ENCODE measurements at regions not wholly inside any gene's neighbourhood (a gene's known extent, or its start where the extent isn't known, plus 50 kb on each side); places are given as distances from the start of the nearest gene placed in this dataset.
"Not testable (repeated sequence)": the region's sequence is repeated elsewhere in the genome, so short reads cannot be mapped to it uniquely, and the experiment has no call there.

DNA sequence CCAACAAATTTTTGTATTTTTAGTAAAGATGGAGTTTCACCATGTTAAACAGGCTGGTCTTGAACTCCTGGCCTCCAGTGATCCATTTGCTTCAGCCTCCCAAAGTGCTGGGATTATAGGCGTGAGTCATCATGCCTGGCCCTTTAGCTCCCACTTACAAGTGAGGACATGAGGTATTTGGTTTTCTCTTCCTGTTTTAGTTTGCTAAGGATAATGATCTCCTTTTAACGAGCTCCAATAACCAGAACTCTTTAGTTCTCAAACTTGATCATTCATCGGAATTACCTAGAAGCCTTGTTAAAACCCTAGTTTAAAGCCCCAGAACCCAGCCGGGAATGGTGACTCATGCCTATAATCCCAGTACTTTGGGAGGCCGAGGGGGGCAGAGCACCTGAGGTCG, 481.4 kb downstream of the TYW1 start:
- no peak for DNase-seq (ENCODE audit: low read depth)
- TF ChIP-seq, protein P1, sequence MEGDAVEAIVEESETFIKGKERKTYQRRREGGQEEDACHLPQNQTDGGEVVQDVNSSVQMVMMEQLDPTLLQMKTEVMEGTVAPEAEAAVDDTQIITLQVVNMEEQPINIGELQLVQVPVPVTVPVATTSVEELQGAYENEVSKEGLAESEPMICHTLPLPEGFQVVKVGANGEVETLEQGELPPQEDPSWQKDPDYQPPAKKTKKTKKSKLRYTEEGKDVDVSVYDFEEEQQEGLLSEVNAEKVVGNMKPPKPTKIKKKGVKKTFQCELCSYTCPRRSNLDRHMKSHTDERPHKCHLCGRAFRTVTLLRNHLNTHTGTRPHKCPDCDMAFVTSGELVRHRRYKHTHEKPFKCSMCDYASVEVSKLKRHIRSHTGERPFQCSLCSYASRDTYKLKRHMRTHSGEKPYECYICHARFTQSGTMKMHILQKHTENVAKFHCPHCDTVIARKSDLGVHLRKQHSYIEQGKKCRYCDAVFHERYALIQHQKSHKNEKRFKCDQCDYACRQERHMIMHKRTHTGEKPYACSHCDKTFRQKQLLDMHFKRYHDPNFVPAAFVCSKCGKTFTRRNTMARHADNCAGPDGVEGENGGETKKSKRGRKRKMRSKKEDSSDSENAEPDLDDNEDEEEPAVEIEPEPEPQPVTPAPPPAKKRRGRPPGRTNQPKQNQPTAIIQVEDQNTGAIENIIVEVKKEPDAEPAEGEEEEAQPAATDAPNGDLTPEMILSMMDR (IDR thresholded peaks at IDR 0.05; ENCODE audit: low read length, missing control alignments), result no peak
- no peak overlapping the region for H3K4me3 ChIP-seq (replicated peaks; ENCODE audit: low read depth, low read length)

DNA sequence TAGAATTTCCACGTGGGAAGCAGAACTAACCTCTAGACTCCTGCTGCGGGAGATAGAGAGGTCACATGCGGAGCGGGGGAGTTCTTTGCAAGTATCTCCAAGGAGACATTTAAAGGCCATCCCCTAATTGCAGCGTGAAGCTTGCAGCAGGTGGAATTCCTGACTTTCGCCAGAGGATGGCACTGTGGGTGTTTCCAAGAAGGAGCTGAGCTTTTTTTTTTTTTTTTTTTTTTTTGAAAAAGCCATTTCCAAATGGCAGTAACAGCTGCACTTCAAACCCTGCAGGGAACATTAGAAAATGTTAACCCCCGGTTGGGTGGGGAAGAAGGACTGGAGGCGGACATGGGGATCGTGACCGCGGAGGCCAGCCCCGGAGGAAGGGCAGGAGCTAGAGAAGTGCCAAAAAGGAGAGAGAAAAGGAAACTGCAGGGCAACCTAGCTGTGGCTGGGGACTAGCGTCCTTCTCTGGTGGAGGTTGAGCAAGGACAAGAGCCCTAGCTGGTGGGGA, 487.7 kb downstream of the TYW1 start:
- H3K4me3 ChIP-seq (replicated peaks; ENCODE audit: low read depth, low read length), result no peak overlapping the region
- DNase-seq (ENCODE audit: low read depth), result peak; percentile 72
- TF ChIP-seq, protein P1 (IDR thresholded peaks at IDR 0.05; ENCODE audit: low read length, missing control alignments), result peak; percentile 67

- no peak overlapping the region for H3K4me3 ChIP-seq (replicated peaks; ENCODE audit: low read depth, low read length)
- no peak for DNase-seq (ENCODE audit: low read depth)
- TF ChIP-seq, protein P1 (IDR thresholded peaks at IDR 0.05; ENCODE audit: low read length, missing control alignments), result no peak
These were observed 489.8 kb downstream of the TYW1 start for GRCh38 chr7:67486401-67486800.

DNA sequence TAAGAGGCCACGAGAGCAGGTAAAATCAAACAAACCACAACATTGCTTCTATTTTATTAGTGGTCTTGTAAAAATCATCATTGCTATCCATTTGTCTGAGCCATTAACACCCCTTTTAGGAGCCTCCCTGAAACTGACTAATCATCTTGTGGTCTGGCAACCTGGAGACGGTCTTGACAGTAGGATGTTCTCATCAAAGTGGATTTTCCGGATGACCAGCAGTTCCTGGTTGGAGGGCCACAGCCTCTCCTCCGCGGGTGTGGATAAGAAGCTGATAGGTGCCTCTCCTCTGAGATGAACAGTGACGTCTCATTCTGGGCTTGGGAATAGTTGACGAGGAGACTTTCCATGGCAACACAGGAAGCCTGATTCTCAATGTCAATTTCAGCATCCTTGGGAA, 490.7 kb downstream of the TYW1 start:
- no peak overlapping the region for H3K4me3 ChIP-seq (replicated peaks; ENCODE audit: low read depth, low read length)
- no peak for DNase-seq (ENCODE audit: low read depth)
- TF ChIP-seq, protein P1 (IDR thresholded peaks at IDR 0.05; ENCODE audit: low read length, missing control alignments), result no peak

GRCh38 chr7:67489881-67490280, 493.2 kb downstream of the TYW1 start:
- no peak for DNase-seq (ENCODE audit: low read depth)
- no peak overlapping the region for H3K4me3 ChIP-seq (replicated peaks; ENCODE audit: low read depth, low read length)
- TF ChIP-seq, protein P1 (IDR thresholded peaks at IDR 0.05; ENCODE audit: low read length, missing control alignments), result no peak

GRCh38 chr7:67493366-67493765, 496.7 kb downstream of the TYW1 start:
- no peak overlapping the region for H3K4me3 ChIP-seq (replicated peaks; ENCODE audit: low read depth, low read length)
- TF ChIP-seq, protein P1 (IDR thresholded peaks at IDR 0.05; ENCODE audit: low read length, missing control alignments), result no peak
- DNase-seq (ENCODE audit: low read depth), result no peak

DNA sequence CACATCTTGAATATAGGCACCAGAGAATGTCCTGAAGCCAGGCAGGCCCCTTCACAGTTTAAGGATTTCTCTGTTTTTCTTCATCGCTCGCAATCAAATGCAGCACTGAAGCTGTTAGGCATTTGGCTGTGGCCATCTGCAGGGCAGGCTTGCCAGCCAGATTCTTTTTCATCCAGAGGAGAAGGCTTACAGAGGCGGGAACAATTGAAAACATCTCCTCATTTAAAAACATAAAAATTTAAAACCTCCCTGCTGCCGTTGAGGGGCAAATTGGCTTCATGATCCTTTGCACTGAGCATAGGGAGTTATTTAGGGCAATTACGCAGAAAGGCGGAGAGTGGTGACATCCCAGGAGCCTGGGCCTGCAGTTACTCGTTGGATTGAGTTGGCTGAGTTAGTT, 500.0 kb downstream of the TYW1 start:
- DNase-seq (ENCODE audit: low read depth), result no peak
- H3K4me3 ChIP-seq (replicated peaks; ENCODE audit: low read depth, low read length), result no peak overlapping the region
- TF ChIP-seq, protein P1 (IDR thresholded peaks at IDR 0.05; ENCODE audit: low read length, missing control alignments), result no peak

GRCh38 chr7:67497914-67498313, 501.3 kb downstream of the TYW1 start:
- not testable (repeated sequence) for H3K4me3 ChIP-seq (replicated peaks; ENCODE audit: low read depth, low read length); DNase-seq (ENCODE audit: low read depth)
